Middle frontal gyrus (tissue), 1 donor: ENCODE measurements at regions not wholly inside any gene's neighbourhood (a gene's known extent, or its start where the extent isn't known, plus 50 kb on each side); places are given as distances from the start of the nearest gene placed in this dataset.
"Not testable (repeated sequence)": the region's sequence is repeated elsewhere in the genome, so short reads cannot be mapped to it uniquely, and the experiment has no call there.

Experiments
- DNase-seq: peaks from one replicate; pipeline ENCODE4 v3.0.0-alpha.2; 2015; ENCODE audit warnings: low spot score; ENCODE audit errors: extremely low spot score

DNA sequence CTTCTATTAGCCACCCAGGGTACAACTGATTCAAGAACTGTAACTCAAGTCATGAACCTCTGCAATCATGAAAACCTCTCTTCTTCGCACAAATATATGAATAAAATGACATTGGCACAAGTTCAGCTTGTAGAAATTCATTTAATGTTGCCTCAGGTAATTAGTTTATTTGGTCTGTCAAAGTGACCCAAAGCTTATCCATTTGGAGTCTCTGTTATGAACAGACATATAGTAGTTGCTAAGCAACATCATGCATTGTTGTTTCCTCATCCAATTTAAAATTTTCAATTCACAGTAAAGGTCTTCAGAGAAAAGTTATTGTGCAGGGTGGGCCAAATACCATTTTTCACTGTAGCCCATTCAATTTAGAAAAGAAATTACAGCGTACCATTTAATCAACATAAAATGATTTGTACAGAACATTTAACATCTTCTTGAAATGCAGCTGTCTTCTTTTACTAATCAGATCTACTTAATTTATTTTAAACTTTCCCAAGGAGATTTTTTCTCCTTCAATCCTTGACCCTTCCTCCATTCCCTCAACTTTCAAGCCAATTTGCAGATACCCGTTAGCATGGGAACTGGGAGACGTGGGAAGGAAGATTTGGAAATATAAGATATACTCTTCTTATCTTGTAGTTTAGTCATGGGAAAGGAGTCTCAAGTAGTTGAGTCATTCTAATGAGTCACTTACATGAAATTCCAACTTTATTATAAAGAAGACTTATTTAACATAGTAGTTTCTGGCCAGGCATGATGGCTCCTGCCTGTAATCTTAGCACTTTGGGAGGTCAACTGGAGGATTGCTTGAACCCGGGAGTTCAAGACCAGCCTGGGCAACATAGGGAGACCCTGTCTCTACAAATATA, 231.3 kb downstream of the ATPSCKMT start:
- DNase-seq: no peak

DNA sequence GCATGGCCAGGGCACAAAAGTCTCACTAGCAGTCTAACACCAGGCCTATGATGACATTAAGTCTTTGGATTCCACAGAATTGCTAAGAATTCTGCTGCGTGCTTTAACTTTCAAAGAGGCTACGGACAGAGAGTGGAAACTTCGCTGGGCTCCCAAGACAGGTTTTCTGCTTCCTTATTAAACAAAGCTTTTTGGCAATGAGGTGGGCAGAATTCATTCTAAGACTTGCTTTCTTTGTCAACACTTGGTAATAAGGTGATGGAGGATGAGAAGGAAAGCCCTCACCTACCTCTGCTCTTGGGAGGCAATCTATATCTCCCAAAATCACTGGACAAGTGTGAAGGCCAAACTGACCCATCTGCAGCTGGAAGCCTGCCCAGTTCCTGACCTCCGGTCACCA, 231.9 kb downstream of the ATPSCKMT start:
- no peak for DNase-seq

DNA sequence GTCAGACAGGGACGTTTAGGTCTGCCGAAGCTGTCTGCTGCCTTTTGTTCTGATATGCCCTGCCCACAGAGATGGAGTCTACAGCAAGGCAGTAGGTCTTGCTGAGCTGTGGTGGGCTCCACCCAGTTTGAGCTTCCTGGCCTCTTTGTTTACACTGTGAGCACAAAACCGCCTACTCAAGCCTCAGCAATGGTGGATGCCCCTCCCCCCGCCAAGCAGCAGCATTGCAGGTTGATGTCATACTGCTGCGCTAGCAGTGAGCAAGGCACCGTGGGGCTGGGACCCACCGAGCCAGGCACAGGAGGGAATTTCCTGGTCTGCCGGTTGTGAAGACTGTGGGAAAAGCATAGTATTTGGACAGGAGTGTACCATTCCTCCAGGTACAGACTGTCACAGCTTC, 233.1 kb downstream of the ATPSCKMT start:
- not testable (repeated sequence) for DNase-seq

- DNase-seq: not testable (repeated sequence)
Measured at GRCh38 chr5:10015681-10016080, 234.0 kb downstream of the ATPSCKMT start.

DNA sequence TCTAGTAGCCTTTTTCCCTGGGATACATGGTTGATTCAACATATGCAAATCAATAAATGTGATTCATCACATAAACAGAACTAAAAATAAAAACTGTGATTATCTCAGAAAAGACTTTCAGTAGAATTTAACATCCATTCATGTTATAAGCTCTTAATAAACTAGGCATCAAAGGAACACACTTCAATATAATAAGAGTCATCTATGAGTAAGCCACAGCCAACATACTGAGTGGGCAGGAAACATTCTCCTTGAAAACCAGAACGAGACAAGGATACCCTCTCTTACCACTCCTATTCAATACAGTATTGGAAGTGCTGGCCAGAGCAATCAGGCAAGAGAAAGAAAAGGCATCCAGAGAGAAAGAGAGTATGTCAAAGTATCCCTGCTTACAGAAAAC, 239.9 kb downstream of the ATPSCKMT start:
- no peak for DNase-seq

- DNase-seq: no peak
Measured at GRCh38 chr5:9987101-9987500, 262.6 kb downstream of the ATPSCKMT start.

GRCh38 chr5:9977070-9977469, 272.6 kb downstream of the ATPSCKMT start:
- no peak for DNase-seq

GRCh38 chr5:9976621-9977020, 273.1 kb downstream of the ATPSCKMT start:
- DNase-seq: no peak

GRCh38 chr5:9972059-9972458, 277.6 kb downstream of the ATPSCKMT start:
- DNase-seq: no peak

DNA sequence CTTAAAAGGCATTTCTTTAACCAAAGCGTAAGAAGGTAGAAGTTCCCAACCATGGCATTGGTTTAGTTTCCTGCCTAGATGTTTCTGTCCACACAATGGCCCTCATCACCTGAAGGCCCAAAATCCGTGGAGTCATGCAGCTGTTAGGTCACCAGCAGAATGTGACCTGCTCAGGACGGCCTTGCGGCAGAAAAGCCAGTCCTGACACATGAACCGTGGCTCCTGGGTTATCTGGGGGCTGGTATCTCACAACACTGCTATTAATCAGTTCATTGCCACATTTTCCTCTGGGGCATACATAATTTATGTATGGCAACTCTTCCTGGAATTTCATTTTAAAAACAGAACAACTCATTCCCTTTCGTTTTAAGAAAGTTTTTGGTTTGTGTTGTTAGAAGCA, 278.4 kb downstream of the ATPSCKMT start:
- DNase-seq: no peak

- no peak for DNase-seq
Measured at GRCh38 chr5:9958914-9959313, 290.8 kb downstream of the ATPSCKMT start.

- DNase-seq: no peak
Measured at GRCh38 chr5:9957214-9957613, 292.5 kb downstream of the ATPSCKMT start.

DNA sequence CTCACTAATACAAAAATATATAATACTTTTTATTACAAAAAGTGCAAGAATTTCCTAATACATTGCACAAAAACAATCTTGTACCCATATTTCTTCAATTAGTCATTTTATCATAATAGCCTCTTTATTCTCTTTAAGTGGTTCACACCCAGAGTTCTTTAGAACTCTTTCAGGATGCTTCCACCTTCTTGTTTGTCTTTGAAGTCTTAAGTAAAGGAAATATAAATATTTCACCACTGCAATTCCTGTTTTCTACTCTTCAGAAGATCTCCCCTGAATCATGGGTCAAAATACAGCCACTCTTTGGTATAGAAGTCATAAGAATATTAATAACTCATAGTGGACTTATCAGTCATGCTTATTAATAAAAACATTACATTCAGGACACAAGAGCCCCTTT, 293.0 kb downstream of the ATPSCKMT start:
- DNase-seq: no peak

DNA sequence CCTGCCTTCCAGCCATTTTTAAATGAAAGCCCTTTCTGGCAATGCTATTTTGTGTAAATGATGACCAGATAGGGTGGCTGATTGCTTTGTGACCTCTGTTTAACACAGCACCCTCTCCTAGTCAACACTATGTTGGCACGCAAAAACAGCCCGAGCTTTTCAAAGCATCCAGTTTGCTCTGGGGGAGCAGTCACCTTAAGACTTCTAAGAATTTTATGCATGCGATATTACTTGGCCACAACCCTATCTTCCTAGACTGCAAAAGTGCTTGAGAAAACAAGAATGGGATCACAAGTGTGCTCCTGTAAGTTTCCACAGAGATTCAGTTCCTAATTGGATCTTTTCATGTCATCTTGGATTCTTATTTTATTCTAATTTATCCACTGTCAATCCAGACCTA, 294.1 kb downstream of the ATPSCKMT start:
- DNase-seq: no peak

DNA sequence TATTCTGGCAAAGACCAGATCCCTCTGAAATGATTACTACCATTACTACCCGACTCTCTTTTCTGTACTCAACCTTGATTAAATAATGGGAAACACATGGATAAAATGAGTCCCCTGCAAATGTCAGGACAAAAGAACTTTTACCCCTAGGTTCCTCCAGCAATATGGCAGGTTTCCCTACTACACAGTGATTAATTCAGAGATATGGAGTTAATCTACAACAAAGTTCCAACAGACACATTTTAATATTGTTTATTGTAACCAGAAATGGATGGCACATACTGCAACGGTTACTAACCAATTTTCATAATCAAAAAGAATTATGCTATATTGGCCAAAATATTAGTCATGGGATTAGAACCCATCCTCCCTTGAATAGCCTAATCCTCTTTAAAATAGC, 294.8 kb downstream of the ATPSCKMT start:
- DNase-seq: no peak

DNA sequence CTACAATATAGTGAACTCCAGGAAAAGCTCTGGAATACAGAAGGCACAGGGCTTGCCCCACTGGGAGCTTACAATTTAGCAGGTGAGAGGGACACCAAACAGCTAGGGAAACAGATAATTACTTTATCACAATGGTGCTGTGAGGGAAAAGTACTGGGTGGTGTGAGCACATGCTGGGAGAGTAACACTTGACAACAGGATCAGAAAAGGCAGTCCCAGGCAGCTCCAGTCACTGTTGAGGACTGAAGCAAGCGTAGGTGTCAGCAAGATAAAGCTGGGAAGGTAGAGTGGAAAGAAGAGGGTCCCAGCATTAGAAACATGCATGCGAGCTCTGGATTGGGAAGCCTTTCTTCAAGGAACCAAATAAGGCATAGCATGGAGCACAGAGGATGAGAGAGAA, 296.0 kb downstream of the ATPSCKMT start:
- no peak for DNase-seq

DNA sequence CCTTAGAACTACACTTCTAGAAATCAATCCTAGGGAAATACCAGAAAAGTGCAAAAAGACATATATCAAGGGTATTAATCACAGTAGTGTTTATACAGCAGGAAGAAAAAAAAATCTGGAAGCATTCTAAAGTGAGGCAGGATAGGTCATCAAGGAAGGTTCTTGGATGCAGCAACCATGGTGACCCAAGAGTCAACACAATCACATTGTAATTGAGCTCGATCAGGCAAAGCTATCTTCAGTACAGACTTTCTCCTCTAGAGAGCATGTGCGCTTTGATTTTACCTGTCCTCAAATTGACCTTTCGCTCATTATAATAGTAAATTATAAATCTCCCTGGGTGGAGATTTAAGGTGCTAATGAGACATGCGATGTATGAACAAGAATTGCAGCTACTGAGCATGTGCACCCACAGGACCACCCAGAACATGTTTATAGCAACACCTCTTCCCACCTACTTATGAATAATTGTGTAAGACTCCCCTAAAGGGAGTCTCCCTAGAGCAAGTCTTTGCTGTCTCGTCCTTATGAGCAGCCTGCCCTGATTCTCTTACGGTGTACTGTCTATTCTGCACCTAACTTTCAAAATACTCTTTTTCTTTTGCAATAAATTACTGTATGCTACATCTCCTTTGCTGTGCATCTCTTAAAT, 297.7 kb downstream of the ATPSCKMT start:
- DNase-seq: no peak

GRCh38 chr5:9947944-9948343, 301.7 kb downstream of the ATPSCKMT start:
- no peak for DNase-seq

- DNase-seq: no peak
Measured at GRCh38 chr5:9947225-9947714, 302.4 kb downstream of the ATPSCKMT start.

- no peak for DNase-seq
Measured at GRCh38 chr5:9932770-9933169, 302.6 kb upstream of the TAS2R1 start.

- DNase-seq: no peak
Measured at GRCh38 chr5:9930156-9930555, 300.0 kb upstream of the TAS2R1 start.

GRCh38 chr5:9928326-9928725, 298.2 kb upstream of the TAS2R1 start:
- no peak for DNase-seq

- no peak for DNase-seq
Measured at GRCh38 chr5:9927521-9927997, 297.4 kb upstream of the TAS2R1 start.
